ENCODE measurements at regions not wholly inside any gene's neighbourhood (a gene's known extent, or its start where the extent isn't known, plus 50 kb on each side); places are given as distances from the start of the nearest gene placed in this dataset.

DNA sequence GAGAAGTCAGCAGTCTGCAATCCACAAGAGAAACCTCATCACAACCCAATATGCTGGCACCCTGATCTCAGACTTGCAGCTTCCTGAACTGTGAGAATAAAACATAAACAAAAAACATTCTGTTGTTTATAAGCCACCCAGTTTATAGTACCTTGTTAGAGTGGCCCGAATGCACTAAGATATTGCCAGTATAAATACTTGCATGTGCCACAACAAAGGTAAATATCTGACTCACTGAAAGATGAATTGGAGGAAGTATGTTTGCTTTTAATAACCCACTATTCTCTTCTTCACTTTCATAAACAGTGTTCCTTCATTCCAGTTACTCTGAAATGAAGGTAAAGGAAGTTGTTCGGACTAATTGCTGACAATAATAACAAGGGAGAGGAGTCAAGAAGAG is 1163.4 kb upstream of the CDH6 start:
- Histone ChIP-seq H3K36me3 (no peaks in the 10 kb centered on the region), H3K27me3 (no peaks in the 10 kb centered on the region), H3K4me1 (no peaks in the 10 kb centered on the region), H3K27ac (no peak overlapping the region), H3K4me3 (no peak overlapping the region), H3K9me3 (no peaks in the 10 kb centered on the region)
- TF ChIP-seq, protein P1, sequence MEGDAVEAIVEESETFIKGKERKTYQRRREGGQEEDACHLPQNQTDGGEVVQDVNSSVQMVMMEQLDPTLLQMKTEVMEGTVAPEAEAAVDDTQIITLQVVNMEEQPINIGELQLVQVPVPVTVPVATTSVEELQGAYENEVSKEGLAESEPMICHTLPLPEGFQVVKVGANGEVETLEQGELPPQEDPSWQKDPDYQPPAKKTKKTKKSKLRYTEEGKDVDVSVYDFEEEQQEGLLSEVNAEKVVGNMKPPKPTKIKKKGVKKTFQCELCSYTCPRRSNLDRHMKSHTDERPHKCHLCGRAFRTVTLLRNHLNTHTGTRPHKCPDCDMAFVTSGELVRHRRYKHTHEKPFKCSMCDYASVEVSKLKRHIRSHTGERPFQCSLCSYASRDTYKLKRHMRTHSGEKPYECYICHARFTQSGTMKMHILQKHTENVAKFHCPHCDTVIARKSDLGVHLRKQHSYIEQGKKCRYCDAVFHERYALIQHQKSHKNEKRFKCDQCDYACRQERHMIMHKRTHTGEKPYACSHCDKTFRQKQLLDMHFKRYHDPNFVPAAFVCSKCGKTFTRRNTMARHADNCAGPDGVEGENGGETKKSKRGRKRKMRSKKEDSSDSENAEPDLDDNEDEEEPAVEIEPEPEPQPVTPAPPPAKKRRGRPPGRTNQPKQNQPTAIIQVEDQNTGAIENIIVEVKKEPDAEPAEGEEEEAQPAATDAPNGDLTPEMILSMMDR (IDR thresholded peaks at IDR 0.05), result no peak
- no peak for DNase-seq (ENCODE audit: low spot score)

DNA sequence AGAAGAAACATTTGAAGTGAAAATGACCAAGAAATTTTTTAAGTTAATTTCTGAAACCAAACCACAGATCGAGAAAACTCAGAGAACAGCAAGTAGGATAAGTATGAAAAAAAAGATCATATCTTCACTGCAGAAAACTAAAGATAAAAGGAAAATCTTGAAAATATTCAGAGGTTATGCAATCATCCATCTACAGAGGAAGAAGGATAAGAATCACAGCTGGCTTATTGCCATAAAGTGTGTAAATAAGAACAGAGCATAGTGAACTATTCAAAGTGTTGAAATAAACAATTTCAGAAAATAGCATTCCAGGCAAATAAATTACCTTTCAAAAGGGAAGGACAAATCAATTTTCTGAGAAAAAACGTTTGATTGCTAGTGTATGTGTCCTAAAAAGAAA is 1191.7 kb upstream of the CDH6 start:
- Histone ChIP-seq H3K4me1 (no peaks in the 10 kb centered on the region), H3K36me3 (no peaks in the 10 kb centered on the region), H3K4me3 (no peak overlapping the region), H3K27ac (no peak overlapping the region), H3K9me3 (no peaks in the 10 kb centered on the region), H3K27me3 (no peaks in the 10 kb centered on the region)
- TF ChIP-seq, protein P1 (IDR thresholded peaks at IDR 0.05), result no peak
- DNase-seq (ENCODE audit: low spot score), result no peak

DNA sequence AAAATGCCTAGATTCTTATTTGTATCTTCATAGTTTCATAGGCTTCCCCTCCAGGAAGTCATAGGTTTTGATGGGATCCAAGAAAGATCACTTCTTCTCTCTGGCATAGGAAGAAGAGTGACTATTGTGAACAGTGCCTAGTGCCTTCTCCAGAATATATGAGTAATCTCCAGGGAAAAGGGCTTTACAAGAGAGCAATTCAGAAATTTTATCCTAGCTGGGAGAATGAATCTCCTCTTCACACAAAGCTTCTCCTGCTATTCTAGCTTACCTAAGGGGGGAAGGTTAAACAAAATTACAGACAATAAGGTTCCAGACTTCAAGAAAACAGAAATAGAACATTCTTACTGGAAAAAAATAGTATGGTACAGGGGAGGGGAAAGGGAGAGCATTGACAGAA is 1193.3 kb upstream of the CDH6 start:
- TF ChIP-seq, protein P1 (IDR thresholded peaks at IDR 0.05), result no peak
- Histone ChIP-seq H3K27me3 (no peaks in the 10 kb centered on the region), H3K9me3 (no peaks in the 10 kb centered on the region), H3K4me3 (no peak overlapping the region), H3K36me3 (no peaks in the 10 kb centered on the region), H3K4me1 (no peaks in the 10 kb centered on the region), H3K27ac (no peak overlapping the region)
- no peak for DNase-seq (ENCODE audit: low spot score)

DNA sequence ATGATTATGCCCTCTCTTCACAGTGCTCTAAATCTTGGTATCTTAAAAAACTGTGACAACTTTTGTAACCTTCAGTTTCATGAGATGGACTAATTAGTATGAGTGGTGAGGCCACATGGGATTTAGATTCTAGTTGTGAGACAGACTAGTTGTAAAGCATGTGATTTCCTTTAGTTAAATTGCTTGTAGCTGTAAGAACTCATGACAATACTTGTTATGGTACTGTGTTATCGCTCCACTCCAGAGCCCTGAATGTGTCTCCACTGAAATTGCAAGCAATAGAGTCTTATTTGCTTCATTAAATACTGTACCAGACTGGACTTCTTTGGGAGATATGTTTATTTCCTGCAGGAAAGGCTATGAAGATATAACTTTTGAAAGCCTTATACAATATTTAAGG is 1198.3 kb upstream of the CDH6 start:
- H3K4me1 ChIP-seq, result no peaks in the 10 kb centered on the region
- H3K4me3 ChIP-seq, result no peak overlapping the region
- no peaks in the 10 kb centered on the region for H3K36me3 ChIP-seq
- TF ChIP-seq, protein P1 (IDR thresholded peaks at IDR 0.05), result no peak
- DNase-seq (ENCODE audit: low spot score), result no peak
- no peaks in the 10 kb centered on the region for H3K9me3 ChIP-seq
- H3K27me3 ChIP-seq, result no peaks in the 10 kb centered on the region
- H3K27ac ChIP-seq, result no peak overlapping the region

DNA sequence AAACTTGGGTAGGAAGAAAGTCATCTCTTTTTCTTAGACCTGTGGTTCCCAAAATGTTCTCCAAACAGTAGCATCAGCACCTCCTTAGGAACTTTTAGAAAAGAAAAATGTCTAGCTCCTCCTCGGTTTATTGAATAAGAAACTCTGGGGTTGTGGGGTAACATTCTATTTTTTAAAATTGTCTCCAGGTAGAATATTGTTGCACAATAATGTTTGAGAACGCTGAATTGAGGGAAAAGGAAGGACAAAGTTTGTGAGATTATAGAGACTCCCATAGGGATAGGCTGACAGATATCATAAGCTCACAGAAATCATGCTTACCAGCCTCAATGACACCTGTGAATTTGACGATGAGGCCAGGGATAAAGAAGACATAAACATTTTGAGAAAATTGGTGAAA is 1199.0 kb upstream of the CDH6 start:
- Histone ChIP-seq H3K4me3 (no peak overlapping the region), H3K27me3 (no peaks in the 10 kb centered on the region), H3K4me1 (no peaks in the 10 kb centered on the region), H3K27ac (no peak overlapping the region), H3K9me3 (no peaks in the 10 kb centered on the region), H3K36me3 (no peaks in the 10 kb centered on the region)
- TF ChIP-seq, protein P1 (IDR thresholded peaks at IDR 0.05), result no peak
- no peak for DNase-seq (ENCODE audit: low spot score)

DNA sequence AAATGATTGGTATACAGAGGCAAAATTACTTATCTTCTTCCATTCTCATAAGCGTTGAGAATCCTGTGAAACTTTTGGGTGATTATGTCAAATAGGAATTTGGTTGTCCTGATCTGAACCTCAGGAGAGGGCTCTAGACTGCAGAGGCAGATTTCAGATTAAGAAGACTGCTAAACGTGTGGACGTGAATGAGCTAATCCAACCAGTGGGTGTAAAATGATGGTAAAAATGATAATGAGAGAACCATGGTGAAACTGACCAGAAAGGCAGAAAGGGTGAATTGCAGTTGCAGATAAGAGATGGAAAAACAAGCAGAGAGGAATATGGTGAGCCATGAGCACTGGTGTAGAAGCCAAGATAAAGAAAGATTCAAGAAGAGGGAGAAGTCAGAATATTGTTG is 1200.2 kb upstream of the CDH6 start:
- Histone ChIP-seq H3K27me3 (no peaks in the 10 kb centered on the region), H3K4me1 (no peaks in the 10 kb centered on the region), H3K4me3 (no peak overlapping the region), H3K36me3 (no peaks in the 10 kb centered on the region), H3K27ac (no peak overlapping the region), H3K9me3 (no peaks in the 10 kb centered on the region)
- DNase-seq (ENCODE audit: low spot score), result no peak
- TF ChIP-seq, protein P1 (IDR thresholded peaks at IDR 0.05), result no peak
